HepG2 (cell line): ENCODE measurements at regions not wholly inside any gene's neighbourhood (a gene's known extent, or its start where the extent isn't known, plus 50 kb on each side); places are given as distances from the start of the nearest gene placed in this dataset.

ENCODE experiments used
- CBX5 ChIP-seq: sonication (generic); formaldehyde crosslinking; IDR thresholded peaks from 2 replicates; pipeline ENCODE4 v1.4.0; 2020; ENCODE audit warnings: missing genetic modification reagents, borderline replicate concordance
- FIP1L1 ChIP-seq: fragments of 200-400 bp; formaldehyde crosslinking; IDR thresholded peaks from 2 replicates; pipeline ENCODE4 v1.6.1; 2018; ENCODE audit warnings: low read depth, mild to moderate bottlenecking, low read length, moderate library complexity, borderline replicate concordance; ENCODE audit not compliant: insufficient read depth
- HINFP ChIP-seq: sonication (generic); formaldehyde crosslinking; IDR thresholded peaks from 2 replicates; pipeline ENCODE4 v1.4.0; 2020; ENCODE audit warnings: low read depth, mild to moderate bottlenecking, missing genetic modification reagents
- HOMEZ ChIP-seq: IDR thresholded peaks from 2 replicates; pipeline ENCODE4 v1.6.1; 2016; ENCODE audit warnings: low read depth
- MXI1 ChIP-seq: IDR thresholded peaks from 3 replicates; pipeline ENCODE4 v1.6.1; 2012; ENCODE audit warnings: low read depth, low read length, inconsistent platforms, borderline replicate concordance
- RAD51 ChIP-seq: fragments of 450-650 bp; IDR thresholded peaks from 2 replicates; pipeline ENCODE4 v1.6.1; 2016; ENCODE audit warnings: borderline replicate concordance
- SNRNP70 ChIP-seq: fragments of 200-400 bp; formaldehyde crosslinking; IDR thresholded peaks from 2 replicates; pipeline ENCODE4 v1.6.1; 2017; ENCODE audit warnings: mild to moderate bottlenecking, low read depth, low read length, moderate library complexity
- TCF12 ChIP-seq, 2 experiments: fragments of 450-650 bp in 1 of 2; sonication (generic) in 1 of 2; formaldehyde crosslinking in 1 of 2; IDR thresholded peaks; 2 replicates each; pipeline versions ENCODE4 v1.6.1 to v1.8.0; 2017 to 2022; ENCODE audit warnings: antibody characterized with exemption in 1 of 2, mild to moderate bottlenecking in 1 of 2, missing genetic modification reagents in 1 of 2, moderate library complexity in 1 of 2
- TOPORS ChIP-seq: sonication (generic); formaldehyde crosslinking; IDR thresholded peaks from 2 replicates; pipeline ENCODE4 v1.8.0; 2023; ENCODE audit warnings: mild to moderate bottlenecking, missing genetic modification reagents
- ZNF251 ChIP-seq: sonication (generic); formaldehyde crosslinking; IDR thresholded peaks from 2 replicates; pipeline ENCODE4 v1.9.0; 2021; ENCODE audit warnings: mild to moderate bottlenecking, missing genetic modification reagents
- ZNF256 ChIP-seq: sonication (generic); formaldehyde crosslinking; conservative IDR thresholded peaks from 2 replicates; pipeline ENCODE4 v1.4.0; 2020; ENCODE audit warnings: missing genetic modification reagents
- ZNF260 ChIP-seq: sonication (generic); formaldehyde crosslinking; IDR thresholded peaks from 2 replicates; pipeline ENCODE4 v1.4.0; 2020; ENCODE audit warnings: missing genetic modification reagents, low read depth, mild to moderate bottlenecking, borderline replicate concordance
- ZNF468 ChIP-seq: sonication (generic); formaldehyde crosslinking; IDR thresholded peaks from 2 replicates; pipeline ENCODE4 v1.8.0; 2022; ENCODE audit warnings: mild to moderate bottlenecking, moderate library complexity, missing genetic modification reagents
- ZNF530 ChIP-seq: sonication (generic); formaldehyde crosslinking; IDR thresholded peaks from 2 replicates; pipeline ENCODE4 v1.5.0; 2020; ENCODE audit warnings: low read depth, mild to moderate bottlenecking, missing genetic modification reagents
- ZNF572 ChIP-seq: sonication (generic); formaldehyde crosslinking; IDR thresholded peaks from 2 replicates; pipeline ENCODE4 v1.5.1; 2020; ENCODE audit warnings: mild to moderate bottlenecking, missing genetic modification reagents
- ZNF891 ChIP-seq: sonication (generic); formaldehyde crosslinking; IDR thresholded peaks from 2 replicates; pipeline ENCODE4 v1.5.0; 2020; ENCODE audit warnings: mild to moderate bottlenecking, missing genetic modification reagents
- TF ChIP-seq, protein P1 (sequence below): sonication (generic); formaldehyde crosslinking; IDR thresholded peaks from 2 replicates; pipeline ENCODE4 v1.5.0; 2020; ENCODE audit warnings: mild to moderate bottlenecking, missing genetic modification reagents
- TF ChIP-seq, protein P2 (sequence below): sonication (generic); IDR thresholded peaks from 2 replicates; pipeline ENCODE4 v1.6.1; 2016; ENCODE audit warnings: low read depth, borderline replicate concordance
- TF ChIP-seq, protein P3 (sequence below): sonication (generic); formaldehyde crosslinking; IDR thresholded peaks from 2 replicates; pipeline ENCODE4 v1.4.0; 2020; ENCODE audit warnings: missing genetic modification reagents
- TF ChIP-seq, protein P4 (sequence below): sonication (generic); formaldehyde crosslinking; IDR thresholded peaks from 2 replicates; pipeline ENCODE4 v1.5.0; 2020; ENCODE audit warnings: missing genetic modification reagents, mild to moderate bottlenecking, borderline replicate concordance

DNA sequence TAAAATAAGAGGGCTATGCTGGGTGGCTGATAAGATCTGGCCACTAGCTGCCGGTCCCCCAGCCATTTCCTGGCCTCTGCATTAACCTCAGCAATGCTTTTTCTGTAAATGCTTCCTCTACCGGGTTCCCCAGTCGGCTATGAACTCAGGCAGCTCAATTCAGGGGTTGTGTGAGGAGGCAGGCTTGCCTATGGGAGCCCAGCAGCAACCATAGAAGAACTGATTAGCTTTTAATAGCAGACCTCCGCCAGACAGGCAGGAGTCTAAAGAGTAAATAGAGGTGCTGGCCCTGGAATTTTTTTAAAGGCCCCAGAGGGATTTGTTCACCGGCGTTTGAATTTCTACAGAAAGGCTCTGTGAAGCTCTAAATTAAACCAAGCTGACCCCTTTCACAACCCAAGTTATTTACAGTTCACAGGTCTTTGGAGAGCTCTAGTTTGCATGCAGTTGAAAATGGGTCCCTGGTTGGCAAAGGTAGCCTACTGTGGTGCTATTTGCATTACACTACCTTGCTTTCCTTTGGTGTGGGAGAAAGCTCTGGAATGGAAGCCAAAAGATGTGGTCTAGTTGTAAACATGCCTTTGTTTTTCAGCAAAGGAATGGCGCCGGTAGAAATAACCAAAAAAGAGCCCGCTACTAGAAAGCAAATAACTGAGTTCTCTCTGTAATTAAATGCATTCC, 289.7 kb upstream of the SEMA6A start (continued):
- TF ChIP-seq, protein P1, sequence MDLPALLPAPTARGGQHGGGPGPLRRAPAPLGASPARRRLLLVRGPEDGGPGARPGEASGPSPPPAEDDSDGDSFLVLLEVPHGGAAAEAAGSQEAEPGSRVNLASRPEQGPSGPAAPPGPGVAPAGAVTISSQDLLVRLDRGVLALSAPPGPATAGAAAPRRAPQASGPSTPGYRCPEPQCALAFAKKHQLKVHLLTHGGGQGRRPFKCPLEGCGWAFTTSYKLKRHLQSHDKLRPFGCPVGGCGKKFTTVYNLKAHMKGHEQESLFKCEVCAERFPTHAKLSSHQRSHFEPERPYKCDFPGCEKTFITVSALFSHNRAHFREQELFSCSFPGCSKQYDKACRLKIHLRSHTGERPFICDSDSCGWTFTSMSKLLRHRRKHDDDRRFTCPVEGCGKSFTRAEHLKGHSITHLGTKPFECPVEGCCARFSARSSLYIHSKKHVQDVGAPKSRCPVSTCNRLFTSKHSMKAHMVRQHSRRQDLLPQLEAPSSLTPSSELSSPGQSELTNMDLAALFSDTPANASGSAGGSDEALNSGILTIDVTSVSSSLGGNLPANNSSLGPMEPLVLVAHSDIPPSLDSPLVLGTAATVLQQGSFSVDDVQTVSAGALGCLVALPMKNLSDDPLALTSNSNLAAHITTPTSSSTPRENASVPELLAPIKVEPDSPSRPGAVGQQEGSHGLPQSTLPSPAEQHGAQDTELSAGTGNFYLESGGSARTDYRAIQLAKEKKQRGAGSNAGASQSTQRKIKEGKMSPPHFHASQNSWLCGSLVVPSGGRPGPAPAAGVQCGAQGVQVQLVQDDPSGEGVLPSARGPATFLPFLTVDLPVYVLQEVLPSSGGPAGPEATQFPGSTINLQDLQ (CRISPR knock-in tag) = no peak
- TF ChIP-seq HINFP (no peak), ZNF572 (CRISPR knock-in tag) (no peak), FIP1L1 (no peak), ZNF256 (CRISPR knock-in tag) (no peak), ZNF260 (CRISPR knock-in tag) (no peak), ZNF251 (no peak), MXI1 (no peak), SNRNP70 (no peak), ZNF530 (no peak), CBX5 (CRISPR knock-in tag) (peak; percentile 40; the same call in 1 of the 2 replicates), TOPORS (CRISPR knock-in tag) (no peak), ZNF891 (CRISPR knock-in tag) (no peak), RAD51 (no peak), HOMEZ (CRISPR knock-in tag) (peak; percentile 10; the same call in 1 of the 2 replicates), ZNF468 (CRISPR knock-in tag) (no peak), TCF12 (IDR thresholded peaks at IDR 0.05) (no peak), TCF12 (CRISPR knock-in tag; IDR thresholded peaks at IDR 0.05) (peak; percentile 77; the same call in 1 of the 2 replicates)
- TF ChIP-seq, protein P2, sequence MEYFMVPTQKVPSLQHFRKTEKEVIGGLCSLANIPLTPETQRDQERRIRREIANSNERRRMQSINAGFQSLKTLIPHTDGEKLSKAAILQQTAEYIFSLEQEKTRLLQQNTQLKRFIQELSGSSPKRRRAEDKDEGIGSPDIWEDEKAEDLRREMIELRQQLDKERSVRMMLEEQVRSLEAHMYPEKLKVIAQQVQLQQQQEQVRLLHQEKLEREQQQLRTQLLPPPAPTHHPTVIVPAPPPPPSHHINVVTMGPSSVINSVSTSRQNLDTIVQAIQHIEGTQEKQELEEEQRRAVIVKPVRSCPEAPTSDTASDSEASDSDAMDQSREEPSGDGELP = peak; percentile 35; the same call in 1 of the 2 replicates
- TF ChIP-seq, protein P3, sequence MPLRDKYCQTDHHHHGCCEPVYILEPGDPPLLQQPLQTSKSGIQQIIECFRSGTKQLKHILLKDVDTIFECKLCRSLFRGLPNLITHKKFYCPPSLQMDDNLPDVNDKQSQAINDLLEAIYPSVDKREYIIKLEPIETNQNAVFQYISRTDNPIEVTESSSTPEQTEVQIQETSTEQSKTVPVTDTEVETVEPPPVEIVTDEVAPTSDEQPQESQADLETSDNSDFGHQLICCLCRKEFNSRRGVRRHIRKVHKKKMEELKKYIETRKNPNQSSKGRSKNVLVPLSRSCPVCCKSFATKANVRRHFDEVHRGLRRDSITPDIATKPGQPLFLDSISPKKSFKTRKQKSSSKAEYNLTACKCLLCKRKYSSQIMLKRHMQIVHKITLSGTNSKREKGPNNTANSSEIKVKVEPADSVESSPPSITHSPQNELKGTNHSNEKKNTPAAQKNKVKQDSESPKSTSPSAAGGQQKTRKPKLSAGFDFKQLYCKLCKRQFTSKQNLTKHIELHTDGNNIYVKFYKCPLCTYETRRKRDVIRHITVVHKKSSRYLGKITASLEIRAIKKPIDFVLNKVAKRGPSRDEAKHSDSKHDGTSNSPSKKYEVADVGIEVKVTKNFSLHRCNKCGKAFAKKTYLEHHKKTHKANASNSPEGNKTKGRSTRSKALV = 0 out of 2 replicates have a peak, but pooled peaks have one; percentile 50
- TF ChIP-seq, protein P4, sequence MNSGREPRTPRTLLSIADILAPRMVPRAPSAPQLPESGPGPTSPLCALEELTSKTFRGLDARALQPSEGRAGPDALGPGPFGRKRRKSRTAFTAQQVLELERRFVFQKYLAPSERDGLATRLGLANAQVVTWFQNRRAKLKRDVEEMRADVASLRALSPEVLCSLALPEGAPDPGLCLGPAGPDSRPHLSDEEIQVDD (CRISPR knock-in tag) = no peak
